Loucy (cell line): ENCODE measurements at regions not wholly inside any gene's neighbourhood (a gene's known extent, or its start where the extent isn't known, plus 50 kb on each side); places are given as distances from the start of the nearest gene placed in this dataset.

ENCODE experiments used
- H2AFZ ChIP-seq: fragments of 200-600 bp; sonication (generic); 2 replicates; pipeline ENCODE4 v1.6.0; 2016; ENCODE audit warnings: antibody characterized with exemption, mild to moderate bottlenecking, low read length, moderate library complexity
- H3F3A ChIP-seq: fragments of 200-600 bp; 2 replicates; pipeline ENCODE4 v1.6.0; 2016; ENCODE audit warnings: antibody characterized with exemption, low read depth, mild to moderate bottlenecking
- H3K27me3 ChIP-seq: fragments of 200-600 bp; sonication (generic); 2 replicates; pipeline ENCODE4 v1.6.1; 2014; ENCODE audit warnings: low read length, mild to moderate bottlenecking; ENCODE audit not compliant: insufficient read depth, poor library complexity, severe bottlenecking
- H3K36me3 ChIP-seq: fragments of 200-600 bp; sonication (generic); 2 replicates; pipeline ENCODE4 v1.6.1; 2016; ENCODE audit warnings: low read length; ENCODE audit not compliant: insufficient read depth
- H3K4me1 ChIP-seq: fragments of 200-600 bp; sonication (generic); 2 replicates; pipeline ENCODE4 v1.5.1; 2014; ENCODE audit warnings: low read length, mild to moderate bottlenecking; ENCODE audit not compliant: insufficient read depth, poor library complexity, severe bottlenecking
- H3K4me2 ChIP-seq: fragments of 200-600 bp; sonication (generic); 2 replicates; pipeline ENCODE4 v1.6.0; 2014; ENCODE audit warnings: antibody characterized with exemption, low read length, low read depth, mild to moderate bottlenecking; ENCODE audit not compliant: poor library complexity, severe bottlenecking
- H3K4me3 ChIP-seq: fragments of 200-600 bp; sonication (generic); 2 replicates; pipeline ENCODE4 v1.5.1; 2014; ENCODE audit warnings: low read length, mild to moderate bottlenecking, mixed read lengths; ENCODE audit not compliant: poor library complexity, severe bottlenecking
- H3K79me2 ChIP-seq: fragments of 200-600 bp; sonication (generic); 2 replicates; pipeline ENCODE4 v1.6.1; 2014; ENCODE audit warnings: low read length; ENCODE audit not compliant: insufficient read depth
- H3K9ac ChIP-seq: fragments of 200-600 bp; sonication (generic); 2 replicates; pipeline ENCODE4 v1.6.0; 2014; ENCODE audit warnings: mild to moderate bottlenecking, low read depth, low read length, moderate library complexity; ENCODE audit not compliant: poor library complexity, severe bottlenecking
- H3K9me2 ChIP-seq: fragments of 200-600 bp; sonication (generic); replicated peaks from 2 replicates; pipeline ENCODE4 v1.6.1; 2016; ENCODE audit warnings: low read depth, low read length, mixed read lengths
- H3K9me3 ChIP-seq: fragments of 200-600 bp; sonication (generic); 2 replicates; pipeline ENCODE4 v1.6.1; 2014; ENCODE audit warnings: mild to moderate bottlenecking, antibody characterized with exemption, low read length, low read depth; ENCODE audit not compliant: insufficient read depth
- H4K20me1 ChIP-seq: fragments of 200-600 bp; sonication (generic); 2 replicates; pipeline ENCODE4 v1.6.0; 2014; ENCODE audit warnings: antibody characterized with exemption, low read length, mild to moderate bottlenecking; ENCODE audit not compliant: insufficient read depth, poor library complexity, severe bottlenecking
- EZH2phosphoT487 ChIP-seq: fragments of 200-600 bp; IDR thresholded peaks from 2 replicates; pipeline ENCODE4 v1.6.1; 2018; ENCODE audit warnings: antibody characterized with exemption, mild to moderate bottlenecking, moderate library complexity, borderline replicate concordance
- TF ChIP-seq, protein P1 (sequence below): fragments of 200-600 bp; sonication (generic); conservative IDR thresholded peaks from 2 replicates; pipeline ENCODE4 v1.5.1; 2014; ENCODE audit warnings: mild to moderate bottlenecking, antibody characterized with exemption, low read length

DNA sequence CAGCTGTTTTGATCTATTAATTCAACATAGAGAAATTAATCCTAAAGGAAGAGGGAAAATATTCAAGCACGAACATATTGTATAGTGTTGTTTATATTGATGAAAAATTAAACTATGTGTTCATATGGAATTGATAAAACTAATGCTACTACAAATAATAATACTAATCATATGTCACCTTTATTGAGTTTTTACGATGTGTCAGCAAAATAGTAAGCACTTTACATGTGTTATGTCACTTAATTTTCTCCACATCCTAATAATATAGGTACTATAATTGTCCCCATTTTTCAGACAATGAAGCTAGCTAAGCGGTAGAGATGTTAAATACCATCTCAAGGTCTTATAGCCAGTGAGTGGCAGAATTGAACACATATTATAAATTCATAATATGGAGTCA, 2008.5 kb upstream of the WWC1 start:
- TF ChIP-seq, protein P1, sequence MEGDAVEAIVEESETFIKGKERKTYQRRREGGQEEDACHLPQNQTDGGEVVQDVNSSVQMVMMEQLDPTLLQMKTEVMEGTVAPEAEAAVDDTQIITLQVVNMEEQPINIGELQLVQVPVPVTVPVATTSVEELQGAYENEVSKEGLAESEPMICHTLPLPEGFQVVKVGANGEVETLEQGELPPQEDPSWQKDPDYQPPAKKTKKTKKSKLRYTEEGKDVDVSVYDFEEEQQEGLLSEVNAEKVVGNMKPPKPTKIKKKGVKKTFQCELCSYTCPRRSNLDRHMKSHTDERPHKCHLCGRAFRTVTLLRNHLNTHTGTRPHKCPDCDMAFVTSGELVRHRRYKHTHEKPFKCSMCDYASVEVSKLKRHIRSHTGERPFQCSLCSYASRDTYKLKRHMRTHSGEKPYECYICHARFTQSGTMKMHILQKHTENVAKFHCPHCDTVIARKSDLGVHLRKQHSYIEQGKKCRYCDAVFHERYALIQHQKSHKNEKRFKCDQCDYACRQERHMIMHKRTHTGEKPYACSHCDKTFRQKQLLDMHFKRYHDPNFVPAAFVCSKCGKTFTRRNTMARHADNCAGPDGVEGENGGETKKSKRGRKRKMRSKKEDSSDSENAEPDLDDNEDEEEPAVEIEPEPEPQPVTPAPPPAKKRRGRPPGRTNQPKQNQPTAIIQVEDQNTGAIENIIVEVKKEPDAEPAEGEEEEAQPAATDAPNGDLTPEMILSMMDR: no peak
- no peak for TF ChIP-seq EZH2phosphoT487
- no peaks in the 10 kb centered on the region for H3K9me3 ChIP-seq
- H3K4me2 ChIP-seq: no peak overlapping the region
- H4K20me1 ChIP-seq: no peaks in the 10 kb centered on the region
- H2AFZ ChIP-seq: no peak overlapping the region
- no peaks in the 10 kb centered on the region for H3K27me3 ChIP-seq
- no peaks in the 10 kb centered on the region for H3K79me2 ChIP-seq
- no peak overlapping the region for H3K4me3 ChIP-seq
- no peak overlapping the region for H3K9ac ChIP-seq
- no peaks in the 10 kb centered on the region for H3F3A ChIP-seq
- H3K9me2 ChIP-seq: no peaks in the 10 kb centered on the region
- no peaks in the 10 kb centered on the region for H3K36me3 ChIP-seq
- no peaks in the 10 kb centered on the region for H3K4me1 ChIP-seq

DNA sequence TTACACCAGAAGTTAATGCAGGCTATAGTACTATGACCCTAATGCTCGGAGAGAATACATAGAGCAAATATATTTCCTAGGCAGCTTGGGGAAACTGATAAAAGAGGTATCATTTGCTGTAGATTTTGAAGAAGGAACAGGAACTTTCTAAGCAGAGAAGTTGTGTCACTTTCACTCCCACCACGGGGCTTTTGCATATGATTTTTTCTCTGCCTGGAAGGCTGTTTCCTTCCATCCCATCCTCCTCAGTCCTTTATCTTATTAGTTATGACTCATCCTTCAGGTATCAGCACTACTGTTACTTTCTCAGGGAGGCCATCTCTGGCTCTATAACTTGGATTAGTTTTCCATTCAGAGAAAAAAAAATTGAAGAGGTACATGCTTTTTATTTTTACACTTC, 2006.1 kb upstream of the WWC1 start:
- Histone ChIP-seq H2AFZ (no peak overlapping the region), H3K9me2 (no peaks in the 10 kb centered on the region), H3K36me3 (no peaks in the 10 kb centered on the region), H3K4me2 (no peak overlapping the region), H3K4me3 (no peak overlapping the region), H3K9ac (no peak overlapping the region), H3K79me2 (no peaks in the 10 kb centered on the region), H3F3A (no peaks in the 10 kb centered on the region), H4K20me1 (no peaks in the 10 kb centered on the region), H3K4me1 (no peaks in the 10 kb centered on the region), H3K27me3 (no peaks in the 10 kb centered on the region), H3K9me3 (no peaks in the 10 kb centered on the region)
- TF ChIP-seq, protein P1: no peak
- TF ChIP-seq EZH2phosphoT487: no peak

DNA sequence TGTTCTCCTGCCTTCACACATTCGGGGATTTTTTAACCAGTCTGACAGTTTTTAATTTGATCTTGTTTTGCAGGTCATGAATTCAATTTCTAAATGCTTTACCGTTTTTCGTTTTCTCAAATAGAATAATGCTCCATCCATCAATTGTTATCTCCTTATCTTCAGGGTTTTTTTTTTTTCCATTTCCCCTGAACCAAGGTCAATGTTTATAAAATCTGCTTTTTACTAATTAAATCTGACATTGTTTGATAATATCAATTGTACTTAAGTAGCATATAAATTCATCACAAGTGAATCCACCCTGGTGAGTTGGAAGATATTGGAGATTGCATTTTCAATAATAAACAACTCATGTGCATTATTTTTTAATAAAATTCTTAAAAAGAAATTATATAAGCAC, 2004.6 kb upstream of the WWC1 start:
- Histone ChIP-seq H3K4me1 (no peaks in the 10 kb centered on the region), H3K9me3 (no peaks in the 10 kb centered on the region), H3K79me2 (no peaks in the 10 kb centered on the region), H3K36me3 (no peaks in the 10 kb centered on the region), H3K4me2 (no peak overlapping the region), H3K9me2 (no peaks in the 10 kb centered on the region), H4K20me1 (no peaks in the 10 kb centered on the region), H3K9ac (no peak overlapping the region), H3K4me3 (no peak overlapping the region), H3F3A (no peaks in the 10 kb centered on the region), H3K27me3 (no peaks in the 10 kb centered on the region), H2AFZ (no peak overlapping the region)
- no peak for TF ChIP-seq EZH2phosphoT487
- TF ChIP-seq, protein P1: no peak
